ENCODE measurements at regions not wholly inside any gene's neighbourhood (a gene's known extent, or its start where the extent isn't known, plus 50 kb on each side); places are given as distances from the start of the nearest gene placed in this dataset.

GRCh38 chr7:149642589-149642988, 130.8 kb downstream of the ZNF467 start:
- TF ChIP-seq CTCF (IDR thresholded peaks at IDR 0.05; ENCODE audit: poor library complexity), result no peak
- TF ChIP-seq EZH2phosphoT487 (IDR thresholded peaks at IDR 0.05; ENCODE audit: low read depth, severe bottlenecking, unreplicated experiment), result no peak
- TF ChIP-seq EZH2 (IDR thresholded peaks at IDR 0.05; ENCODE audit: borderline replicate concordance), result no peak
